ENCODE measurements at regions not wholly inside any gene's neighbourhood (a gene's known extent, or its start where the extent isn't known, plus 50 kb on each side); places are given as distances from the start of the nearest gene placed in this dataset.
A peak's percentile ranks its signal among the peaks of the same experiment; 100 is the strongest.
"Not testable (repeated sequence)": the region's sequence is repeated elsewhere in the genome, so short reads cannot be mapped to it uniquely, and the experiment has no call there.

DNA sequence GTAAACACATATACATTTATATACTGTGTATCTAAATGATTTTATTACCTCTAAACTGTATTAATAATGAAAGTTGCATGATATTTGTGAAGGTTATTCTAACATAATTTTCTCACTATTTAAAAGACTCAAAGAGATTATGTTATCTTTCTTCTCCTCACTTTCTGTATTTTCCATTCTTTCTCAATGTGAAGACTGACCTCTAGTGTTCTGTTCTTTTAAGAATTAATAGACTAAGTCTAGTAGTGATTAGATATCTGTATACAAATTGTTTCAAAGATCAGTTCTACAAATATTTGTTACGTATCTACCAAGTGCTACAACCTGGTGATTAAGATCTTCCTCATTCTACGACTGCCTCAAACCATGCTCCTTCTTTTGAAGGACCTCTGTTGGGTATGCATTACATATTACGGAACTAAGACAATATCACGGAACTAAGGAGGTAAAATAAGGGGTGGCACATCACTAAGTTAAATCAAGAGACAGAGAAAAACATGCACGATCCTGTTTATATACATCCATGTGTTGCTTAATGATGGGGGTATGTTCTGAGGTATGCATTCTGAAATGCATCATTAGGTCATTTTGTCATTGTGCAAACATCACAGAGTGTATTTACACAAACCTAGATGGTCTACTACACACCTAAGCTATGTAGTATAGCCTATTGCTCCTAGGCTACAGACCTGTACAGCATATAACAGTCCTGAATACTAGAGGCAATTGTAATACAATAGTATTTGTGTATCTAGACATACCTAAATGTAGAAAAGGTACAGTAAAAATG is 161.5 kb upstream of the KBTBD8 start:
- H3K9ac ChIP-seq (ENCODE audit: low read length), result no peak overlapping the region
- no TSS peak for BruUV-seq (replicated peaks)
- ChIA-PET POLR2A (ENCODE audit: unreplicated experiment) (no interaction called here), CTCF (no interaction called here)
- no peaks in the 10 kb centered on the region for H3K27me3 ChIP-seq (ENCODE audit: low read length)
- H3F3A ChIP-seq (ENCODE audit: low read length, unreplicated experiment), result no peaks in the 10 kb centered on the region
- no peak overlapping the region for H3K4me2 ChIP-seq (ENCODE audit: low read length)
- ATAC-seq, result no peak; the same call in 1 of the 2 replicates
- no peak overlapping the region for H2AFZ ChIP-seq (ENCODE audit: low read length)
- no peaks in the 10 kb centered on the region for H3K79me2 ChIP-seq (ENCODE audit: low read length)
- H3K4me3 ChIP-seq (ENCODE audit: low read length), result no peak overlapping the region
- no peaks in the 10 kb centered on the region for H3K36me3 ChIP-seq (ENCODE audit: low read depth, low read length)
- no peaks in the 10 kb centered on the region for H3K9me3 ChIP-seq (ENCODE audit: low read length)
- no peak overlapping the region for H3K27ac ChIP-seq (ENCODE audit: low read length)
- no peaks in the 10 kb centered on the region for H3K9me2 ChIP-seq (replicated peaks; ENCODE audit: low read length)
- H4K20me1 ChIP-seq (ENCODE audit: low read length), result no peaks in the 10 kb centered on the region
- peak; percentile 10 for DNase-seq
- intact Hi-C loops (cut with micrococcal nuclease), result loop anchor here (5.0 kb wide), 1 partner anchor 559 kb away; no protein-coding TSS in a partner anchor
- no peak for TF ChIP-seq EZH2 (IDR thresholded peaks at IDR 0.05; ENCODE audit: low read length, unreplicated experiment)
- TF ChIP-seq, protein P1, sequence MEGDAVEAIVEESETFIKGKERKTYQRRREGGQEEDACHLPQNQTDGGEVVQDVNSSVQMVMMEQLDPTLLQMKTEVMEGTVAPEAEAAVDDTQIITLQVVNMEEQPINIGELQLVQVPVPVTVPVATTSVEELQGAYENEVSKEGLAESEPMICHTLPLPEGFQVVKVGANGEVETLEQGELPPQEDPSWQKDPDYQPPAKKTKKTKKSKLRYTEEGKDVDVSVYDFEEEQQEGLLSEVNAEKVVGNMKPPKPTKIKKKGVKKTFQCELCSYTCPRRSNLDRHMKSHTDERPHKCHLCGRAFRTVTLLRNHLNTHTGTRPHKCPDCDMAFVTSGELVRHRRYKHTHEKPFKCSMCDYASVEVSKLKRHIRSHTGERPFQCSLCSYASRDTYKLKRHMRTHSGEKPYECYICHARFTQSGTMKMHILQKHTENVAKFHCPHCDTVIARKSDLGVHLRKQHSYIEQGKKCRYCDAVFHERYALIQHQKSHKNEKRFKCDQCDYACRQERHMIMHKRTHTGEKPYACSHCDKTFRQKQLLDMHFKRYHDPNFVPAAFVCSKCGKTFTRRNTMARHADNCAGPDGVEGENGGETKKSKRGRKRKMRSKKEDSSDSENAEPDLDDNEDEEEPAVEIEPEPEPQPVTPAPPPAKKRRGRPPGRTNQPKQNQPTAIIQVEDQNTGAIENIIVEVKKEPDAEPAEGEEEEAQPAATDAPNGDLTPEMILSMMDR (conservative IDR thresholded peaks at IDR 0.05; ENCODE audit: low read depth, low read length), result peak; percentile 43; the same call in 1 of the 2 replicates
- no peaks in the 10 kb centered on the region for H3K4me1 ChIP-seq (ENCODE audit: insufficient read depth, low read length)

GRCh38 chr3:66838704-66839103 is 159.4 kb upstream of the KBTBD8 start:
- TF ChIP-seq, protein P1 (conservative IDR thresholded peaks at IDR 0.05; ENCODE audit: low read depth, low read length), result no peak
- TF ChIP-seq EZH2phosphoT487 (IDR thresholded peaks at IDR 0.05; ENCODE audit: borderline replicate concordance, low read length), result no peak
- TF ChIP-seq EZH2 (IDR thresholded peaks at IDR 0.05; ENCODE audit: low read length, unreplicated experiment), result no peak
- Histone ChIP-seq H3K27ac (ENCODE audit: low read length) (no peak overlapping the region), H3K9ac (ENCODE audit: low read length) (no peak overlapping the region), H3K4me1 (ENCODE audit: insufficient read depth, low read length) (no peaks in the 10 kb centered on the region), H3K4me3 (ENCODE audit: low read length) (no peak overlapping the region), H2AFZ (ENCODE audit: low read length) (no peak overlapping the region), H3F3A (ENCODE audit: low read length, unreplicated experiment) (no peaks in the 10 kb centered on the region), H3K4me2 (ENCODE audit: low read length) (no peak overlapping the region), H3K79me2 (ENCODE audit: low read length) (no peaks in the 10 kb centered on the region), H4K20me1 (ENCODE audit: low read length) (no peaks in the 10 kb centered on the region), H3K9me3 (ENCODE audit: low read length) (no peaks in the 10 kb centered on the region), H3K36me3 (ENCODE audit: low read depth, low read length) (no peaks in the 10 kb centered on the region), H3K27me3 (ENCODE audit: low read length) (no peaks in the 10 kb centered on the region), H3K9me2 (replicated peaks; ENCODE audit: low read length) (no peaks in the 10 kb centered on the region)
- ChIA-PET CTCF (no interaction called here), POLR2A (ENCODE audit: unreplicated experiment) (no interaction called here)
- intact Hi-C loops (cut with micrococcal nuclease), result loop anchor here (5.0 kb wide), 1 partner anchor 561 kb away; no protein-coding TSS in a partner anchor
- BruUV-seq (replicated peaks), result no TSS peak
- DNase-seq (no peak), ATAC-seq (no peak)

- H3K4me1 ChIP-seq (ENCODE audit: insufficient read depth, low read length), result no peaks in the 10 kb centered on the region
- H3K4me3 ChIP-seq (ENCODE audit: low read length), result no peak overlapping the region
- no peaks in the 10 kb centered on the region for H3K79me2 ChIP-seq (ENCODE audit: low read length)
- no peaks in the 10 kb centered on the region for H3K9me3 ChIP-seq (ENCODE audit: low read length)
- ChIA-PET POLR2A (ENCODE audit: unreplicated experiment) (no interaction called here), CTCF (no interaction called here)
- TF ChIP-seq, protein P1 (conservative IDR thresholded peaks at IDR 0.05; ENCODE audit: low read depth, low read length), result no peak
- TF ChIP-seq EZH2 (IDR thresholded peaks at IDR 0.05; ENCODE audit: low read length, unreplicated experiment) (no peak), EZH2phosphoT487 (IDR thresholded peaks at IDR 0.05; ENCODE audit: borderline replicate concordance, low read length) (no peak)
- H3K9me2 ChIP-seq (replicated peaks; ENCODE audit: low read length), result no peaks in the 10 kb centered on the region
- H2AFZ ChIP-seq (ENCODE audit: low read length), result no peak overlapping the region
- ATAC-seq (no peak), DNase-seq (no peak)
- H3K9ac ChIP-seq (ENCODE audit: low read length), result no peak overlapping the region
- intact Hi-C loops (cut with micrococcal nuclease), result loop anchor here (5.0 kb wide), 1 partner anchor 562 kb away; no protein-coding TSS in a partner anchor
- H4K20me1 ChIP-seq (ENCODE audit: low read length), result no peaks in the 10 kb centered on the region
- H3K27me3 ChIP-seq (ENCODE audit: low read length), result no peaks in the 10 kb centered on the region
- H3K4me2 ChIP-seq (ENCODE audit: low read length), result no peak overlapping the region
- H3F3A ChIP-seq (ENCODE audit: low read length, unreplicated experiment), result no peaks in the 10 kb centered on the region
- no TSS peak for BruUV-seq (replicated peaks)
- H3K36me3 ChIP-seq (ENCODE audit: low read depth, low read length), result no peaks in the 10 kb centered on the region
- H3K27ac ChIP-seq (ENCODE audit: low read length), result no peak overlapping the region
These were observed 158.6 kb upstream of the KBTBD8 start for GRCh38 chr3:66839508-66839907.

DNA sequence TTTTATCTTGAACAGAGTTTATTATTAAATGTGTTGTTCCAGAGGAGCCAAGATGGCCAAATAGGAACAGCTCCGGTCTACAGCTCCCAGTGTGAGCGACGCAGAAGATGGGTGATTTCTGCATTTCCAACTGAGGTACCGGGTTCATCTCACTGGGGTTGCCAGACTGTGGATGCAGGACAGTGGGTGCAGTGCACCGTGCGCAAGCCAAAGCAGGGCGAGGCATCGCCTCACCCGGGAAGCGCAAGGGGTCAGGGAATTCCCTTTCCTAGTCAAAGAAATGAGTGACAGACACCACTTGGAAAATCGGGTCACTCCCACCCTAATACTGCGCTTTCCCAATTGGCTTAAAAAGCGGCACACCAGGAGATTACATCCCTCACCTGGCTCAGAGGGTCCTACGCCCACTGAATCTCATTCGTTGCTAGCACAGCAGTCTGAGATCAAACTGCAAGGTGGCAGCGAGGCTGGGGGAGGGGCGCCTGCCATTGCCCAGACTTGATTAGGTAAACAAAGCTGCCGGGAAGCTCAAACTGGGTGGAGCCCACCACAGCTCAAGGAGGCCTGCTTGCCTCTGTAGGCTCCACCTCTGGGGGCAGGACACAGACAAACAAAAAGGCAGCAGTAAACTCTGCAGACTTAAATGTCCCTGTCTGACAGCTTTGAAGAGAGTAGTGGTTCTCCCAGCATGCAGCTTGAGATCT is 155.2 kb upstream of the KBTBD8 start:
- H3K9me2 ChIP-seq (replicated peaks; ENCODE audit: low read length); BruUV-seq (replicated peaks); H3K4me1 ChIP-seq (ENCODE audit: insufficient read depth, low read length); H2AFZ ChIP-seq (ENCODE audit: low read length); H3K27me3 ChIP-seq (ENCODE audit: low read length); CTCF ChIA-PET; ATAC-seq; H3K27ac ChIP-seq (ENCODE audit: low read length); H3K9ac ChIP-seq (ENCODE audit: low read length); H3K4me3 ChIP-seq (ENCODE audit: low read length); H3F3A ChIP-seq (ENCODE audit: low read length, unreplicated experiment); POLR2A ChIA-PET (ENCODE audit: unreplicated experiment); DNase-seq; H3K36me3 ChIP-seq (ENCODE audit: low read depth, low read length); H4K20me1 ChIP-seq (ENCODE audit: low read length); H3K9me3 ChIP-seq (ENCODE audit: low read length); H3K79me2 ChIP-seq (ENCODE audit: low read length); H3K4me2 ChIP-seq (ENCODE audit: low read length); intact Hi-C loops (cut with micrococcal nuclease): not testable (repeated sequence)
